GM12878 (cell line): ENCODE measurements at regions not wholly inside any gene's neighbourhood (a gene's known extent, or its start where the extent isn't known, plus 50 kb on each side); places are given as distances from the start of the nearest gene placed in this dataset.

Experiments used
- ATAC-seq: fragments of 200-7000 bp; cut with Tn5 transposase; 3 replicates; pipeline ENCODE4 v1.9.1; 2020; ENCODE audit warnings: mild to moderate bottlenecking, moderate library complexity
- BruUV-seq: library from RNA; stranded (reverse); fragments of 400-500 nt; replicated peaks from 2 replicates; lab custom pipeline; 2021; lab: Mats Ljungman, UMichigan
- CTCF ChIA-PET: fragments of 300-600 bp; sonication (Branson Sonifier 250); formaldehyde crosslinking; extraction: SDS; loops from one replicate; lab custom pipeline; 2021; ENCODE audit warnings: inconsistent platforms; lab: Yijun Ruan, JAX
- POLR2A ChIA-PET: fragments of 350-600 bp; formaldehyde crosslinking; extraction: SDS; loops from one replicate; lab custom pipeline; 2021; ENCODE audit warnings: inconsistent platforms; lab: Charles Lee
- RAD21 ChIA-PET: fragments of 300-600 bp; sonication (Branson Sonifier 250); formaldehyde crosslinking; loops from one replicate; lab custom pipeline; 2023; ENCODE audit warnings: antibody characterized with exemption; ENCODE audit not compliant: unreplicated experiment; lab: Charles Lee
- SMC1A ChIA-PET: fragments of 300-600 bp; sonication (Branson Sonifier 250); formaldehyde crosslinking; loops from one replicate; lab custom pipeline; 2023; ENCODE audit not compliant: unreplicated experiment, uncharacterized antibody; lab: Charles Lee
- DNase-seq: peaks from one replicate; pipeline ENCODE4 v3.0.0-alpha.2; 2011; ENCODE audit warnings: low read depth, low spot score
- FAIRE-seq: peaks from 3 replicates; lab custom pipeline; 2011; peaks lifted over from hg19 to GRCh38; lab: Jason Lieb, UNC
- H2AFZ ChIP-seq: 2 replicates; pipeline ENCODE4 v1.6.0; 2011; ENCODE audit warnings: low read depth, low read length, control low read depth; ENCODE audit not compliant: control insufficient read depth
- H3K27ac ChIP-seq: 2 replicates; pipeline ENCODE4 v1.5.1; 2011; ENCODE audit warnings: control low read depth; ENCODE audit not compliant: control insufficient read depth, insufficient read depth
- H3K27me3 ChIP-seq, 2 experiments: replicated peaks in 1 of 2; 2 replicates each; pipeline versions ENCODE4 v1.6.0 to v1.6.1; 2011; ENCODE audit warnings: low read length in 1 of 2; ENCODE audit not compliant: control insufficient read depth in 2 of 2, insufficient read depth in 2 of 2
- H3K36me3 ChIP-seq, 2 experiments: 2 replicates each; pipeline ENCODE4 v1.5.1; 2011; ENCODE audit warnings: low read length in 1 of 2; ENCODE audit not compliant: control insufficient read depth in 2 of 2, insufficient read depth in 2 of 2
- H3K4me1 ChIP-seq: 2 replicates; pipeline ENCODE4 v1.6.1; 2011; ENCODE audit warnings: mild to moderate bottlenecking, low read length, moderate library complexity, mixed read lengths; ENCODE audit not compliant: control insufficient read depth, insufficient read depth
- H3K4me2 ChIP-seq: 2 replicates; pipeline ENCODE4 v1.6.0; 2011; ENCODE audit warnings: control low read depth; ENCODE audit not compliant: control insufficient read depth, insufficient read depth
- H3K4me3 ChIP-seq: fragments of 200-600 bp; sonication (generic); 2 replicates; pipeline ENCODE4 v1.5.1; 2016
- H3K79me2 ChIP-seq: 2 replicates; pipeline ENCODE4 v1.6.0; 2011; ENCODE audit warnings: low read length; ENCODE audit not compliant: control insufficient read depth, insufficient read depth
- H3K9ac ChIP-seq: 2 replicates; pipeline ENCODE4 v1.8.0; 2011; ENCODE audit warnings: low read length, control low read depth, mixed read lengths; ENCODE audit not compliant: control insufficient read depth, insufficient read depth
- H3K9me3 ChIP-seq: replicated peaks from 3 replicates; pipeline ENCODE4 v1.5.1; 2011; ENCODE audit warnings: mild to moderate bottlenecking, low read length; ENCODE audit not compliant: control insufficient read depth, insufficient read depth
- H4K20me1 ChIP-seq: 2 replicates; pipeline ENCODE4 v1.6.0; 2011; ENCODE audit not compliant: control insufficient read depth, insufficient read depth
- BCL3 ChIP-seq: IDR thresholded peaks from 2 replicates; pipeline ENCODE4 v1.6.1; 2011; ENCODE audit warnings: borderline replicate concordance, low read depth, mild to moderate bottlenecking, moderate library complexity, low read length; ENCODE audit not compliant: insufficient read depth, poor library complexity, severe bottlenecking
- BMI1 ChIP-seq: fragments of 450-650 bp; IDR thresholded peaks from 2 replicates; pipeline ENCODE4 v1.6.1; 2016; ENCODE audit warnings: mild to moderate bottlenecking, moderate library complexity, borderline replicate concordance
- CHD4 ChIP-seq: fragments of 200-600 bp; sonication (generic); IDR thresholded peaks from 2 replicates; pipeline ENCODE4 v1.6.1; 2016; ENCODE audit warnings: mild to moderate bottlenecking
- DPF2 ChIP-seq: fragments of 450-650 bp; IDR thresholded peaks from 2 replicates; pipeline ENCODE4 v1.6.1; 2017; ENCODE audit warnings: mild to moderate bottlenecking
- ESRRA ChIP-seq: IDR thresholded peaks from 2 replicates; pipeline ENCODE4 v1.6.1; 2012; ENCODE audit warnings: mild to moderate bottlenecking, low read length, improper control_type of control experiment
- HDAC2 ChIP-seq: fragments of 200-600 bp; sonication (generic); IDR thresholded peaks from 2 replicates; pipeline ENCODE4 v1.6.1; 2017
- IKZF2 ChIP-seq, 2 experiments: fragments of 450-650 bp; IDR thresholded peaks; 2 replicates each; pipeline ENCODE4 v1.6.1; 2017; ENCODE audit warnings: mild to moderate bottlenecking in 2 of 2, moderate library complexity in 2 of 2
- JUNB ChIP-seq: IDR thresholded peaks from 2 replicates; pipeline ENCODE4 v1.6.1; 2016; ENCODE audit warnings: antibody characterized with exemption, mild to moderate bottlenecking
- LARP7 ChIP-seq: fragments of 450-650 bp; IDR thresholded peaks from 2 replicates; pipeline ENCODE4 v1.6.1; 2017; ENCODE audit warnings: mild to moderate bottlenecking
- NR2C2 ChIP-seq: IDR thresholded peaks from 2 replicates; pipeline ENCODE4 v1.6.1; 2011; ENCODE audit warnings: borderline replicate concordance, low read depth; ENCODE audit not compliant: control insufficient read depth, insufficient read length
- NR2F1 ChIP-seq: fragments of 450-650 bp; conservative IDR thresholded peaks from 2 replicates; pipeline ENCODE4 v1.6.1; 2017; ENCODE audit warnings: mild to moderate bottlenecking
- PBX3 ChIP-seq: IDR thresholded peaks from 2 replicates; pipeline ENCODE4 v1.6.1; 2011; ENCODE audit warnings: mild to moderate bottlenecking, low read depth, low read length, moderate library complexity; ENCODE audit not compliant: insufficient replicate concordance
- RCOR1 ChIP-seq: conservative IDR thresholded peaks from 2 replicates; pipeline ENCODE4 v1.6.1; 2012; ENCODE audit warnings: low read depth, low read length, improper control_type of control experiment
- SMARCA5 ChIP-seq: fragments of 450-650 bp; IDR thresholded peaks from 2 replicates; pipeline ENCODE4 v1.6.1; 2017; ENCODE audit warnings: mild to moderate bottlenecking
- TBL1XR1 ChIP-seq: IDR thresholded peaks from 2 replicates; pipeline ENCODE4 v1.6.1; 2012; ENCODE audit warnings: low read depth, low read length, improper control_type of control experiment
- ZBTB33 ChIP-seq: fragments of 450-650 bp; IDR thresholded peaks from 2 replicates; pipeline ENCODE4 v1.6.1; 2017; ENCODE audit warnings: mild to moderate bottlenecking
- ZNF384 ChIP-seq: IDR thresholded peaks from 2 replicates; pipeline ENCODE4 v1.6.1; 2012; ENCODE audit warnings: low read depth, mild to moderate bottlenecking, low read length, improper control_type of control experiment, borderline replicate concordance
- WGBS: methylation state at CpG from one replicate; pipeline ENCODE4 v1.1.6; 2016; ENCODE audit warnings: low lambda C conversion rate; ENCODE audit not compliant: insufficient replicate concordance, insufficient coverage; ENCODE audit errors: missing lambda C conversion rate; 5-methylcytosine and 5-hydroxymethylcytosine counted together
- in situ Hi-C: fragments of 300-500 bp; cut with MboI; formaldehyde crosslinking; loops from 9 replicates; pipeline ENCODE4 v1.14.3; 2018; ENCODE audit warnings: mixed read lengths
- intact Hi-C: fragments of 100-400 bp; cut with micrococcal nuclease; formaldehyde crosslinking; loops from one replicate; pipeline ENCODE4 v1.14.2; 2022; ENCODE audit not compliant: unreplicated experiment
- TF ChIP-seq, protein P1 (sequence below): IDR thresholded peaks from 2 replicates; pipeline ENCODE4 v1.6.1; 2012; ENCODE audit warnings: low read depth, low read length, improper control_type of control experiment

GRCh38 chr6:28696167-28696566 lies 170.5 kb downstream of the GPX5 start (continued):
- no peak for TF ChIP-seq ESRRA
- TF ChIP-seq, protein P1, sequence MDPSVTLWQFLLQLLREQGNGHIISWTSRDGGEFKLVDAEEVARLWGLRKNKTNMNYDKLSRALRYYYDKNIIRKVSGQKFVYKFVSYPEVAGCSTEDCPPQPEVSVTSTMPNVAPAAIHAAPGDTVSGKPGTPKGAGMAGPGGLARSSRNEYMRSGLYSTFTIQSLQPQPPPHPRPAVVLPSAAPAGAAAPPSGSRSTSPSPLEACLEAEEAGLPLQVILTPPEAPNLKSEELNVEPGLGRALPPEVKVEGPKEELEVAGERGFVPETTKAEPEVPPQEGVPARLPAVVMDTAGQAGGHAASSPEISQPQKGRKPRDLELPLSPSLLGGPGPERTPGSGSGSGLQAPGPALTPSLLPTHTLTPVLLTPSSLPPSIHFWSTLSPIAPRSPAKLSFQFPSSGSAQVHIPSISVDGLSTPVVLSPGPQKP: no peak
- no peak for TF ChIP-seq ZBTB33
- no peak for TF ChIP-seq BMI1
- TF ChIP-seq NR2C2: no peak
- no peak for TF ChIP-seq ZNF384
- no peak for TF ChIP-seq NR2F1

GRCh38 chr6:28696682-28697081 lies 171.0 kb downstream of the GPX5 start:
- no peak for ATAC-seq
- no peaks in the 10 kb centered on the region for H3K4me1 ChIP-seq
- peaks cover 5 to 19% of the 10 kb centered on the region in 2 experiments for H3K27me3 ChIP-seq
- CTCF ChIA-PET: no interaction called here
- no peaks in the 10 kb centered on the region; the same call in 2 of the 3 replicates for H3K9me3 ChIP-seq
- no peaks in the 10 kb centered on the region for H4K20me1 ChIP-seq
- POLR2A ChIA-PET: no interaction called here
- no peak for DNase-seq
- 15% methylated on average over 9 of the region's 9 CpGs for WGBS
- H3K4me2 ChIP-seq: no peak overlapping the region
- H3K36me3 ChIP-seq: no peaks in the 10 kb centered on the region
- H2AFZ ChIP-seq: no peak overlapping the region
- TF ChIP-seq BCL3: no peak
- no peak for TF ChIP-seq TBL1XR1
- TF ChIP-seq BMI1: no peak
- no peak for TF ChIP-seq NR2C2
- TF ChIP-seq RCOR1: no peak
- TF ChIP-seq JUNB: no peak
- no peak for TF ChIP-seq HDAC2
- no peak for TF ChIP-seq SMARCA5
- TF ChIP-seq LARP7: no peak
- no peak for TF ChIP-seq CHD4
- TF ChIP-seq IKZF2 (IDR thresholded peaks at IDR 0.05): no peak
- no peak for TF ChIP-seq PBX3
- TF ChIP-seq DPF2: no peak
- no peak overlapping the region for H3K9ac ChIP-seq
- BruUV-seq: no TSS peak
- FAIRE-seq: no peak
- H3K79me2 ChIP-seq: no peaks in the 10 kb centered on the region
- RAD21 ChIA-PET: no interaction called here
- SMC1A ChIA-PET: no interaction called here
- H3K4me3 ChIP-seq: no peak overlapping the region
- intact Hi-C loops (no loop called here), in situ Hi-C loops (loop anchor here (10.0 kb wide), 1 partner anchor 898 kb away; no protein-coding TSS in a partner anchor)
- H3K27ac ChIP-seq: no peak overlapping the region
